SK-N-MC (cell line): ENCODE measurements at regions not wholly inside any gene's neighbourhood (a gene's known extent, or its start where the extent isn't known, plus 50 kb on each side); places are given as distances from the start of the nearest gene placed in this dataset.

Source experiments
- DNase-seq: peaks from one replicate; pipeline ENCODE4 v3.0.0-alpha.2; 2011; ENCODE audit warnings: low read depth, low spot score
- H3K27ac ChIP-seq: fragments of 200-600 bp; sonication (generic); 2 replicates; pipeline ENCODE4 v1.5.1; 2016; ENCODE audit warnings: mixed run types
- H3K36me3 ChIP-seq: fragments of 200-600 bp; sonication (generic); 2 replicates; pipeline ENCODE4 v1.6.1; 2017; ENCODE audit warnings: antibody characterized with exemption, low read length, mixed read lengths; ENCODE audit not compliant: insufficient read depth
- H3K4me3 ChIP-seq: fragments of 200-600 bp; sonication (generic); 2 replicates; pipeline ENCODE4 v1.5.1; 2016
- H3K9ac ChIP-seq: fragments of 200-600 bp; sonication (generic); 2 replicates; pipeline ENCODE4 v1.8.0; 2017; ENCODE audit warnings: mixed run types, mixed read lengths; ENCODE audit not compliant: insufficient read length
- H3K9me3 ChIP-seq: fragments of 200-600 bp; sonication (generic); 2 replicates; pipeline ENCODE4 v1.6.1; 2017; ENCODE audit warnings: low read depth, mild to moderate bottlenecking, antibody characterized with exemption, low read length, moderate library complexity, mixed read lengths
- EZH2 ChIP-seq: fragments of 200-600 bp; sonication (generic); IDR thresholded peaks from one replicate; pipeline ENCODE4 v1.6.1; 2017; ENCODE audit warnings: antibody characterized with exemption
- FOXP2 ChIP-seq: optimal IDR thresholded peaks from 2 replicates; pipeline ENCODE3; 2011; ENCODE audit warnings: mild to moderate bottlenecking, moderate library complexity; ENCODE audit not compliant: insufficient read depth; ENCODE audit errors: extremely low read length, control extremely low read depth
- POLR2AphosphoS5 ChIP-seq: IDR thresholded peaks from 2 replicates; pipeline ENCODE4 v1.6.1; 2012; ENCODE audit warnings: mild to moderate bottlenecking, low read depth, low read length, borderline replicate concordance

- H3K27ac ChIP-seq: peak overlapping the region; percentile 36; the same call in 1 of the 2 replicates
- no peak overlapping the region for H3K9ac ChIP-seq
- peak overlapping the region; percentile 38; the same call in 1 of the 2 replicates for H3K4me3 ChIP-seq
- no peaks in the 10 kb centered on the region for H3K9me3 ChIP-seq
- H3K36me3 ChIP-seq: no peaks in the 10 kb centered on the region
- TF ChIP-seq EZH2: no peak
- no peak for TF ChIP-seq POLR2AphosphoS5
- no peak for TF ChIP-seq FOXP2
- no peak for DNase-seq
These were observed 68.0 kb downstream of the SERPINA3 start for GRCh38 chr14:94679937-94680861.

GRCh38 chr14:94679106-94679810, 67.1 kb downstream of the SERPINA3 start:
- TF ChIP-seq EZH2 (no peak), POLR2AphosphoS5 (no peak), FOXP2 (no peak)
- no peak for DNase-seq
- H3K36me3 ChIP-seq: no peaks in the 10 kb centered on the region
- H3K9me3 ChIP-seq: no peaks in the 10 kb centered on the region
- H3K9ac ChIP-seq: no peak overlapping the region
- no peak overlapping the region for H3K27ac ChIP-seq
- H3K4me3 ChIP-seq: no peak overlapping the region

DNA sequence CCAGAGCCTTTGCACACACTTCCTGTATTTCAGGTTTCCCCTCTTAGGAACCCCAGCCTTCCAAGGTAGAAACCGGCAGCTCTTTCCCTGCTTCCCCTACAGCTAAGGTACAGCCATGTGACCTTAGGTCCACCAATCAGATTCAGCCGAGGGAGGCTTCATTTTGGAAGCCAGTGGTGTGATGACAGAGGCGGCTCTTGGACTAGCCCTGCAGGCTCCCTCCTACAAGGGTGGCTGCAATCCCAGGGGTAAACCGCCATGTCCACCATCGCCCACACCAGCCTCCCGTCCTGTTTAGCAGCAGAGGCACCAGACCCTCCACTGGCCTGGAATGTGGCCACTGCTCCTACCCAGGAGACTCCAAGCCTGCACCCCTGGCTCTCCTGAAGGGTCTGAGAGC, 65.6 kb downstream of the SERPINA3 start:
- no peak for DNase-seq
- Histone ChIP-seq H3K27ac (no peak overlapping the region), H3K9me3 (no peaks in the 10 kb centered on the region), H3K36me3 (no peaks in the 10 kb centered on the region), H3K9ac (no peak overlapping the region), H3K4me3 (no peak overlapping the region)
- no peak for TF ChIP-seq EZH2
- no peak for TF ChIP-seq POLR2AphosphoS5
- no peak for TF ChIP-seq FOXP2

DNA sequence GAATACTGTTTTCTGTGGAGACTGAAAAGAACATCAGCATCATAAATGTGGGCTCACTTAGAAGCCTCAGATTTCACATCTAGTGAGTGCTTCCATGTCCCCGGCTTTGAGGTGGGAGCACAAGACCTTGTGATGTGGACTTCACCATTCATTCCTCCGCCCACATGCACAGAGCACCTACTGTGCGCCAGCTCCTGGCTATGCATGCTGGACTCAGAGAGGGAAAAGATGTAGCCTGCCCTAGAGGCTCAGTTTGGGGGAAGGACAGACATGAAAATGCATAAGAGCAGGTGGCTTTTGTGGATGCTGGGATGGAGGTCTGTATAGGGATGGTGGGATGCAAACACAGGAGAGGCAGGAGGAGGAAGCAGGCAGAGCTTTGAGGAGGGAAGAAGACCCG, 65.0 kb downstream of the SERPINA3 start:
- Histone ChIP-seq H3K4me3 (no peak overlapping the region), H3K36me3 (no peaks in the 10 kb centered on the region), H3K27ac (no peak overlapping the region), H3K9ac (no peak overlapping the region), H3K9me3 (no peaks in the 10 kb centered on the region)
- no peak for TF ChIP-seq FOXP2
- no peak for TF ChIP-seq EZH2
- TF ChIP-seq POLR2AphosphoS5: no peak
- DNase-seq: no peak

DNA sequence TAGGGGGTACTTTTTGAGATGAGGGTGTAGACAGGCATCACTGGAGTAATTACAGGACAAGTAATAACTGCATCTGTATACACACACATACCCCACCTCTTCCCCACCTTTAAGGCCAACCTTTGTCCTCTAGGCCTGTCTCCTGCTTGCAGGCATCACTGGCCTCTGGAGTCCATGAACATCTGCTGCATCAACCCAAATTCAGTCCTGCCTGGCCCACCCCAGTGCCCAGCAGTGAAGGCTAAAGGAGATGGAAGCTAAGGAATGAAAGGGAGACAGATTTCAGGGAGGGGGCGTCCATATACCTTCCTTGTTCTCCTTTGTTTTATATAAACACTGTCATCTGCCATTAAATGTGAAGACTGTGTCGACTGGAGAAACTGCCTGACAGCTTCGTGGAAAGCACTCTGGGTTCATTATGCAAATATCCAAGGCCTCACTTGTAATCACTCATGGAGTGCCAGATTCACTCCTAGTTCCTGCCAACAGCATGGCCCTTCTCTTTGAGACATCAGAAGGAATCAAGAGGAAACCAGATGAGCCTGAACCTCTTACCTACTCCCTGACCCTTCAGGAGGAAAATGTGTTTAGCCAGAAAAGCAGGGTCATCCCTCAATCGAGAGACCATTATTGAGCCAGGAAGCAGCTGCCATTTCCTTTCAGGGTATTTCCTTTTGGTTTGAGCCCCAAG, 64.4 kb downstream of the SERPINA3 start:
- no peaks in the 10 kb centered on the region for H3K36me3 ChIP-seq
- no peak overlapping the region for H3K9ac ChIP-seq
- H3K27ac ChIP-seq: no peak overlapping the region
- no peak overlapping the region for H3K4me3 ChIP-seq
- no peak for DNase-seq
- no peaks in the 10 kb centered on the region for H3K9me3 ChIP-seq
- TF ChIP-seq FOXP2: no peak
- no peak for TF ChIP-seq POLR2AphosphoS5
- TF ChIP-seq EZH2: no peak

DNA sequence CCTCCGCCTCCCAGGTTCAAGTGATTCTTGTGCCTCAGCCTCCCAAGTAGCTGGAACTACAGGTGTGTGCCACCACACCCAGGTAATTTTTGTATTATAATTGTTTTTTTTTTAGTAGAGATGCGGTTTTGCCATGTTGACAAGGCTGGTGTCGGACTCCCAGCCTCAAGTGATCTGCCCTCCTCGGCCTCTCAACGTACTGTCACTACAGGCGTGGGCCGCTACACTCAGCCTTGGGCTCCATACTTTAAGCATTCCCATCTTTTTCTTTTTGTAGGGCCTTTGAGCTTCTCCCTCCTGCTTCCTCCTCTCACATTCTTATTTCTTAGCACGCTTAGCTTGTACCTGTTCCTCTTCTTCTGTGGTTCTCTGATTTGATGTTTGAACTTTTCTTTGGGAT, 62.8 kb downstream of the SERPINA3 start:
- Histone ChIP-seq H3K9me3 (no peaks in the 10 kb centered on the region), H3K4me3 (no peak overlapping the region), H3K36me3 (no peaks in the 10 kb centered on the region), H3K9ac (no peak overlapping the region), H3K27ac (no peak overlapping the region)
- DNase-seq: no peak
- TF ChIP-seq FOXP2 (no peak), POLR2AphosphoS5 (no peak), EZH2 (no peak)

- Histone ChIP-seq H3K27ac (no peak overlapping the region), H3K9me3 (no peaks in the 10 kb centered on the region), H3K4me3 (no peak overlapping the region; the same call in 1 of the 2 replicates), H3K9ac (no peak overlapping the region), H3K36me3 (no peaks in the 10 kb centered on the region)
- DNase-seq: no peak
- no peak for TF ChIP-seq FOXP2
These were observed 61.6 kb downstream of the SERPINA3 start for GRCh38 chr14:94673781-94674231.
